ENCODE measurements at regions not wholly inside any gene's neighbourhood (a gene's known extent, or its start where the extent isn't known, plus 50 kb on each side); places are given as distances from the start of the nearest gene placed in this dataset.

DNA sequence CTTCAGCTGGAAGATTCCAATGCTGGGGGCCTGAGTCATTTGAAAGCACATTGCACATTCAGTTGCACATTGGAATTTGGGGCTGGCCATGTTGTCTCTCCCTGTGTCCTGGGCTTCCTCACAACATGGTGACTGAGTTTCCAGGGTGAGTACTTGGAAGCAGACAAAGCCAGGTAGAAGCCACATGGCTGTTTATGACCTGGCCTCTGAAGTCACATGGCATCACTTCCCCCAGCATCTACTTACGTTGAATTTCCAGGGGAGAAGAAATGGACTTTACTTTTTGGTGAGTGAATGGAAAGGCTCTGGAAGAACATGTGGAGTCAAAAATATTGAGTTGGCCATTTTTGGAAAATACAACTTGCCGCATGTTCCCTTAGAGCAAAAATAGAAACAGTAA is 155.5 kb downstream of the LINC00237 start:
- no peak overlapping the region for H3K4me2 ChIP-seq (ENCODE audit: low read depth, low read length)
- peaks cover 10% of the 10 kb centered on the region for H3K9me3 ChIP-seq (ENCODE audit: low read length)
- no peaks in the 10 kb centered on the region for H3K79me2 ChIP-seq (ENCODE audit: insufficient read depth, low read length)
- ATAC-seq (no peak), DNase-seq (ENCODE audit: low spot score) (no peak), FAIRE-seq (no peak)
- whole genome bisulfite sequencing (ENCODE audit: low lambda C conversion rate) = 76% methylated on average over 2 of the region's 2 CpGs
- no peak overlapping the region for H3K27ac ChIP-seq (ENCODE audit: extremely low read length, insufficient read depth, low read length)
- BruUV-seq (replicated peaks) = no TSS peak
- H3K27me3 ChIP-seq (ENCODE audit: control insufficient read depth in 1 of 2, insufficient read depth in 2 of 2, low read length in 2 of 2) = peaks cover 0 to 14% of the 10 kb centered on the region in 2 experiments; a peak in 2 of 5 replicates
- ChIA-PET POLR2A (no interaction called here), CTCF (ENCODE audit: low intra/inter-chr PET ratio, low total read pairs) (no interaction called here)
- intact Hi-C loops (cut with micrococcal nuclease; ENCODE audit: unreplicated experiment) (no loop called here), in situ Hi-C loops (cut with HindIII; ENCODE audit: extremely low pct_ligation_motif_present, low pct_unique_long_range_greater_than_20kb) (no loop called here)
- H4K20me1 ChIP-seq (ENCODE audit: insufficient read depth, low read length) = no peaks in the 10 kb centered on the region
- H3K4me1 ChIP-seq (ENCODE audit: insufficient read depth, low read length) = no peaks in the 10 kb centered on the region
- no peak overlapping the region for H2AFZ ChIP-seq (ENCODE audit: low read length)
- H3K4me3 ChIP-seq (replicated peaks in 1 of 3; ENCODE audit: insufficient read depth in 1 of 3, low read depth in 2 of 3, low read length in 3 of 3) = no peak overlapping the region
- H3K36me3 ChIP-seq (replicated peaks in 1 of 2; ENCODE audit: control insufficient read depth in 1 of 2, insufficient read depth in 2 of 2, low read length in 2 of 2) = no peaks in the 10 kb centered on the region
- no peak for TF ChIP-seq HMG20B (CRISPR knock-in tag; conservative IDR thresholded peaks at IDR 0.05)
- TF ChIP-seq, protein P1, sequence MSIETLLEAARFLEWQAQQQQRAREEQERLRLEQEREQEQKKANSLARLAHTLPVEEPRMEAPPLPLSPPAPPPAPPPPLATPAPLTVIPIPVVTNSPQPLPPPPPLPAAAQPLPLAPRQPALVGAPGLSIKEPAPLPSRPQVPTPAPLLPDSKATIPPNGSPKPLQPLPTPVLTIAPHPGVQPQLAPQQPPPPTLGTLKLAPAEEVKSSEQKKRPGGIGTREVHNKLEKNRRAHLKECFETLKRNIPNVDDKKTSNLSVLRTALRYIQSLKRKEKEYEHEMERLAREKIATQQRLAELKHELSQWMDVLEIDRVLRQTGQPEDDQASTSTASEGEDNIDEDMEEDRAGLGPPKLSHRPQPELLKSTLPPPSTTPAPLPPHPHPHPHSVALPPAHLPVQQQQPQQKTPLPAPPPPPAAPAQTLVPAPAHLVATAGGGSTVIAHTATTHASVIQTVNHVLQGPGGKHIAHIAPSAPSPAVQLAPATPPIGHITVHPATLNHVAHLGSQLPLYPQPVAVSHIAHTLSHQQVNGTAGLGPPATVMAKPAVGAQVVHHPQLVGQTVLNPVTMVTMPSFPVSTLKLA (IDR thresholded peaks at IDR 0.05) = peak; percentile 98
- H3K9ac ChIP-seq (ENCODE audit: insufficient read depth, low read depth, low read length) = no peak overlapping the region

DNA sequence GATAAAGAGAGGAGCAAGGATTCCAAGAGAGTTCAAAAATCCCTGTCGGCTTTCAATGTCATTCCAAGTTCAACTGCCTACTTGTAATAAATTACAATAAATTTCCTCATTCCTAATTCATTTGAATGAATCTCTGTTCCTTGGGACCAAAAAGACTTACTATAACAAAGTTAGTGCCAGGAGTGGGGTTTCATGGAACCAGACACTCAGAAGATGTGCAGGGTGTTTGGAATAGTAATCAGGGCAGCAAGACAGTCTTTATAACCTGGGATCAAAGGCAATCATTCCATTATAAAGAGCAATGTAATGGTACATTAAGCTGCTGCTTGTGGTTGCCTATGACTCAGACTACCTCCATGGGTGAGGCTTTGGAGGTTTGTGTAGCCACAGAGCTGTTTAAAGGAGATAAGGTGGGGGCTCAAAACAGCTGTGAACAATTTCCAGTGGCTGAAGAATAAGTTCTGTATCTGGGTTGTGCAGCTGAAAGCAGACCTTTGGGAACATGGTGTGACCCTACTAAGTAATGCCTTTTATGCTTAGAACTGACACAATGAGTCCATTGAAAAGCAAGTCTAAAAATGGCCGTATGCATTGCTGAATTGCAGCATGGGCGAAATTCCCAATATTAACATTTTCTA is 159.9 kb downstream of the LINC00237 start:
- intact Hi-C loops (cut with micrococcal nuclease; ENCODE audit: unreplicated experiment) (no loop called here), in situ Hi-C loops (cut with HindIII; ENCODE audit: extremely low pct_ligation_motif_present, low pct_unique_long_range_greater_than_20kb) (no loop called here)
- Histone ChIP-seq H3K79me2 (ENCODE audit: insufficient read depth, low read length) (no peaks in the 10 kb centered on the region), H4K20me1 (ENCODE audit: insufficient read depth, low read length) (no peaks in the 10 kb centered on the region), H3K36me3 (replicated peaks in 1 of 2; ENCODE audit: control insufficient read depth in 1 of 2, insufficient read depth in 2 of 2, low read length in 2 of 2) (no peaks in the 10 kb centered on the region), H3K9ac (ENCODE audit: insufficient read depth, low read depth, low read length) (no peak overlapping the region), H3K9me3 (ENCODE audit: low read length) (peaks cover 10% of the 10 kb centered on the region), H3K4me1 (ENCODE audit: insufficient read depth, low read length) (peaks cover 18% of the 10 kb centered on the region), H3K27ac (ENCODE audit: extremely low read length, insufficient read depth, low read length) (no peak overlapping the region), H3K27me3 (ENCODE audit: control insufficient read depth in 1 of 2, insufficient read depth in 2 of 2, low read length in 2 of 2) (peaks cover 0 to 17% of the 10 kb centered on the region in 2 experiments; a peak in 3 of 5 replicates), H2AFZ (ENCODE audit: low read length) (no peak overlapping the region), H3K4me2 (ENCODE audit: low read depth, low read length) (no peak overlapping the region), H3K4me3 (replicated peaks in 1 of 3; ENCODE audit: insufficient read depth in 1 of 3, low read depth in 2 of 3, low read length in 3 of 3) (no peak overlapping the region)
- no TSS peak for BruUV-seq (replicated peaks)
- ATAC-seq (no peak), FAIRE-seq (no peak), DNase-seq (ENCODE audit: low spot score) (no peak)
- TF ChIP-seq, protein P2, sequence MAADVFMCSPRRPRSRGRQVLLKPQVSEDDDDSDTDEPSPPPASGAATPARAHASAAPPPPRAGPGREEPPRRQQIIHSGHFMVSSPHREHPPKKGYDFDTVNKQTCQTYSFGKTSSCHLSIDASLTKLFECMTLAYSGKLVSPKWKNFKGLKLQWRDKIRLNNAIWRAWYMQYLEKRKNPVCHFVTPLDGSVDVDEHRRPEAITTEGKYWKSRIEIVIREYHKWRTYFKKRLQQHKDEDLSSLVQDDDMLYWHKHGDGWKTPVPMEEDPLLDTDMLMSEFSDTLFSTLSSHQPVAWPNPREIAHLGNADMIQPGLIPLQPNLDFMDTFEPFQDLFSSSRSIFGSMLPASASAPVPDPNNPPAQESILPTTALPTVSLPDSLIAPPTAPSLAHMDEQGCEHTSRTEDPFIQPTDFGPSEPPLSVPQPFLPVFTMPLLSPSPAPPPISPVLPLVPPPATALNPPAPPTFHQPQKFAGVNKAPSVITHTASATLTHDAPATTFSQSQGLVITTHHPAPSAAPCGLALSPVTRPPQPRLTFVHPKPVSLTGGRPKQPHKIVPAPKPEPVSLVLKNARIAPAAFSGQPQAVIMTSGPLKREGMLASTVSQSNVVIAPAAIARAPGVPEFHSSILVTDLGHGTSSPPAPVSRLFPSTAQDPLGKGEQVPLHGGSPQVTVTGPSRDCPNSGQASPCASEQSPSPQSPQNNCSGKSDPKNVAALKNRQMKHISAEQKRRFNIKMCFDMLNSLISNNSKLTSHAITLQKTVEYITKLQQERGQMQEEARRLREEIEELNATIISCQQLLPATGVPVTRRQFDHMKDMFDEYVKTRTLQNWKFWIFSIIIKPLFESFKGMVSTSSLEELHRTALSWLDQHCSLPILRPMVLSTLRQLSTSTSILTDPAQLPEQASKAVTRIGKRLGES (CRISPR knock-in tag; IDR thresholded peaks at IDR 0.05; ENCODE audit: borderline replicate concordance) = no peak
- TF ChIP-seq, protein P3, sequence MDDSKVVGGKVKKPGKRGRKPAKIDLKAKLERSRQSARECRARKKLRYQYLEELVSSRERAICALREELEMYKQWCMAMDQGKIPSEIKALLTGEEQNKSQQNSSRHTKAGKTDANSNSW (CRISPR knock-in tag; IDR thresholded peaks at IDR 0.05; ENCODE audit: borderline replicate concordance) = no peak
- CTCF ChIA-PET (ENCODE audit: low intra/inter-chr PET ratio, low total read pairs) = no interaction called here
- WGBS (ENCODE audit: low lambda C conversion rate) = 63% methylated on average over 3 of the region's 3 CpGs
- POLR2A ChIA-PET = no interaction called here
